OCI-M2 (cell line): ENCODE measurements at regions not wholly inside any gene's neighbourhood (a gene's known extent, or its start where the extent isn't known, plus 50 kb on each side); places are given as distances from the start of the nearest gene placed in this dataset.

Experiments used
- DNase-seq: peaks from one replicate; lab custom pipeline; 2025; ENCODE audit not compliant: unreplicated experiment; lab: John Stamatoyannopoulos, UW

DNA sequence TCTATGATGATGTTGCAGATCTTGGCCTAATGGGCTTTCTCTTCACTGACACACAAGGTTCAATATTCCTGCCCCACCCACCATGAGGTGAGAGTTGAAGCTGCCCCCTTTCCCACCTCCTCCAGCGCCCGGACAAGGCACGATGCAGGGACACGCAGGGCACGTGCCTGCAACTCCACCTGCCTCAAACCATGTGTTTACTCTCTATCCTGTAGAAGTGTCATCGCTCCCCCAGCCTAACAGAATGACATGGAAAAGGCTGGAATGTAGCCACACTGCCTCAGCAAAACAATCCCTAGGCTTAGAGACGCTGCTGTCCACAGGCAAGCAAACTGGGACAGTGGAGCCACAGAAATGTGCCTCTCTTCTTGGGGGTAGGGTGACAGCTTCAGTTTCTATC is 92.9 kb upstream of the SOD1 start:
- DNase-seq, result no peak

DNA sequence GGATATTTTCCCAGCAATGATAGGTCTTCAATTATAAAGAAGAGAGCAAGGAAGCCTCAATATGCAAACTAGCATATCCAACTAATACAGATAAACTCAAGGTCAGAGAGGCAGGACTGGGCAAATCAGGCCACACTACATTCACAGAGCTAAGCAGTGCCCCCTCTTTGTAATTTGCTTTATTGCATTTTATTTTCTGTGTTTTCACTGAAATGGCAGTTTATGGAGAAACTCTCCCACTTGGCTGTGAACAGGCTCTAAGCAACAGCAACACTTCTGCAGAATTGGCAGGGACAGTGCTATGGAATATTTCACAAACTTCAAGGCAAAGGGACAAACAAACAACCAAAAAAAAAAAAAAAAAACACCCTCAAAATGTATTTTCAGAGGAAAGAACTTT is 93.4 kb upstream of the SOD1 start:
- DNase-seq, result no peak

DNA sequence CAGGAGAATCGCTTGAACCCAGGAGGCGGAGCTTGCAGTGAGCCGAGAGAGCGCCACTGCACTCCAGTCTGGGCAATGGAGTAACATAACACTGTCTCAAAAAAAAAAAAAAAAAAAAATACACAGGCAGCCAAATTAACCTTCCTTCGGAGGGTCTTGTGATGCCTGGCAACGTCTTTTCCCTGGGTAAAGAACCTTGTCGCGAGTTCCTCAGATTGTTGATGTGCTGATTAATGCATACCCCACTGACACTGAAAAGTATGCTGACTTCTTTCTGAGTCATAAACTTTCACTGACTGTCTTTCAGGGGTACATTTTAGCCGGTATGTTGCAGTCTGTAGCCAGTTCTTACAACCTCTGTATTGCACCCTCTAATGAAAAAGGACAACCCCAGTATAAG is 95.1 kb upstream of the SOD1 start:
- DNase-seq, result no peak

DNA sequence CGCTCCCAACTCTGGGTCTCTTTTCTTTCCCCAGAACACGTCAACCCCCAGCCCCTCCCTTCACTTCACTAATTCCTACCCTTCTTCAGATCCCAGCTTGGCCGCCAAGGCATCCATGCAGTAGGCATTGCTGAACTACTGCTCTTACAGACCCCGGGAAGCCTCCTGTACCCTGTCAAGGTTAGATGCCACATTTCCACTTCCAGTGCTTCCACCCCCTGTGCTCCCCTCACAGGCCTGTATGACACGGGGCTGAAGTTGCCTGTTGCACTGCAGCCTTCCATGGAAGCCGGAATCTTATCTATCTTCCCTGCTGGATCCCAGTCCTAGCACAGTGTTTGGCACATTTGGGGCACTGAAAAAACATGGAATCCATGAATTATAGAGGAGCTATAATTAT is 99.0 kb upstream of the SOD1 start:
- no peak for DNase-seq

DNA sequence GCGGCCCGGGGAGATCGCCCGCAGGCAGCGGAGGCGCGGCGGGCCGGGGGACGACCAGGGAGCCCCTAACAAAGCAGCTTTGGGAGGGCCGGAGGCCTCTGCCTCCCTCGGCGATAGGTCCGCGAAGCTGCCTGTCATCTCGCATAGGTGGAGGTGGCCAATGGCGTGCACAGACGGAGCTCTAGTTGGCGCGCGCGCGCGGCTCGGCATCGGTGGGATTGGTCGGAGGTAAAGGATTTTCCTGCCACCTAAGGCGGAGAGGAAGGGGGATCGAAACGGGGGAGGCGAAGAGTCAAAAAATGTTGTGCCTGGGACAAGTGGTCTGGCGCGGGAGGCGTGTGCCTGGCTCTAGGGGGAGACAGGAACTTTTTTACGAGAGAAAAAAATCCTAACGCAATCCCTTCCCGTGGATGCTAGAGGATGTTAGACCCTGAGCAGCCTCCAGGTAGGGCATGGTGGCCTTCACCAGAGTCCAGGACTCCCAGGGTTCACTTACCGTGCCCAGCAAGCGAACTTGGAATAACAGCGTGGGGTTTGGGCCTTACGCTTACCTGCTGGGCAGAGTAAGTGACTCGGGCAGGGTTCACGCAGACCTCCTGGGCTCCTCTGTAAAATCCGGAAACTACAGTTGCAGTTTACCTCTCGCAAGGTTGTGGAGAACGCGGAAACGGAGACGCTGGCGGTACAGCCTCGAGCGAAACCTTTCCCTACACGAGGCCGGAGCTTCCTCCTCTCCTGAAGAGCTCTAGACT is 99.9 kb upstream of the SOD1 start:
- DNase-seq, result no peak

DNA sequence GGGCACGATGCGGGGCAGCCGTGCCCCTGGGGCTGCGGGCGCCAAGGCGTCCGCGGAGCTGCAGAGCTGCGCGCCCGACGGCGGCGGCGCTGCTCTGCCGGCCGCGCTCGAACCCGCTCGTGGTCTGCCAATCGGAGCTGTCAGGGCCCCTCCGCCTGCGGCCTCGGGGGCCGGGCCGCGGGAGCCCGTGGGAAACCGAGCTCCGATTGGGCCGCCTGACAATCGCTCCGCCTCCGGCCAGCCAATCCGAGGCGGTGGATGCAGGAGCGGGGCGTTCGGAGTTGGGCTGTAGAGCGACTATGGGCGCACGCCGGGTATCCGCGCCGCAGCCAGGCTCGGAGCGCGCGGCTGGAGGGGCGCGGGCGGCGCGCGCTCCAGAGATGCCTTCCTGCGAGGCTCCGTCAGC is 100.5 kb upstream of the SOD1 start:
- no peak for DNase-seq

DNA sequence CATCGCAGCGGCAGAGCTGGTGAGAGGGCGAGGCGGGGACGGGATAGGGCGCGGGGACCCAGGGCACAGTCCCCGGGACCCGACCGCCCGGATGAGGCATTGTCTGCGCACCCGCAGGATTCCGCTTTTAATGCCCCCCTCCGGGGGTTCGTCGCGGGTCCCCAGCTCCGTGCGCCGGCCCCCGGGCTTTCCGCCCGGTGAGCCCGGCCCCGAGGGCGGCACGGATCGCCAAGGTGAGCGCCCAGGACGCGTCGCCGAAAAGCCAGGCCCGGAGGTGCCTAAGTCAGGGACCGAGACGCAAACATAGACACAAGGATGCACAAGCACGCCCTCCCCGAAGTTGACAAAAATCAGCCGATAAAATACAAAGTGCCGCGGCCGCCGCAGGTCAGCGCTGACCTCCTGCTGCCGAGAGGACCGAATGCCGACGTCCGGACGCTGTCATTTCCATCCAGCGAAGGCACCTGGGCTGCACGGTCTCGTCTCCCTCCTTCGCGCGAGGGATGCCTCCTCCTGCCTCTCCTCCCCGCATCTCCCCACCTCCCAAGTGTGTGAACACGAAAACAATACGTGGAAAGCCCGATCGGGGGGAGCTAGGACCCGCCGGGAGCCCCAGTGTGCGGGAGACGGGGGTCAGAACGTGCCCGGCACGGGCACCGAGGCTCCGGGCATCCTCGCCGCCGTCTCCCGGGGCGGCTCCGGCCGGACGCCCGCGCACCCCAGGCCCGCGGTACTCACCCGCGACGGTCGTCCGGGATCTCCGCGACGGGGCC is 101.1 kb upstream of the SOD1 start:
- no peak for DNase-seq

DNA sequence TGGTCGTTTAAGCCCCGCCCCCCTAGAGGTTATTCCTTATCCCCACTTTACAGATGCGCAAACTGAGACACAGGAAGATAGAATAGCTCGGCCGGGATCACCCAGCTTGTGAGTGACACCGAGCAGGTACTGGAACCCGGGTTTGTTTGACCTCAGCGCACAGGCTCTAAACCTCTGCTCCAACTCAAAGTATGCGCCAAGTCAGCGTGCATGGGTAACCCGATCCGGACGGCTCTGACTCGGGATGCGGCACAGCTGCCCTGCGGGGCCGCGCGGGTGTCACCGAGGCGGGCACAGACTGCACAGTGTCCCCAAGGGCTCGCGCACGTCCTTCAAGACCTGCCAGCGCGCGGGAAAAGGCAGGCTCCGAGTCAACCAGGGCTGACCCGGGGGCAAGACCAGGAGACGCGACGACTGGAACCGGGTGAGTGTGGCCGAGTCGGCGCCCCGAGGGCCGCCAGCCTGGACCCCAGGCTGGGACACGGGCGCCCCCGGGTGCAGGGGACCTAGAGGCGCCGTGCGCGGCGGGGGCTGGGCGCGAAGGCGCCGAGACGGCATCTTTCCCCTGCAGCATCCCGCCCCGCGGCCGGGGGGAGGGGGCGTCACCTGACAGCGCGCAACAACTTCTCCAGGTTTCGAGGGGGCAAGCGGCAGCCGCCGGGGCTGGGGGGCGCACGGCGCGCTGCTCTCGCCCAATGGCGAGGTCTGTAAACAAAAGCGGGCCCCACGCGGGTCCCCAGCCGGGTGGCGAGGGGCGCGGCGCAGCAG is 101.9 kb upstream of the SOD1 start:
- no peak for DNase-seq

DNA sequence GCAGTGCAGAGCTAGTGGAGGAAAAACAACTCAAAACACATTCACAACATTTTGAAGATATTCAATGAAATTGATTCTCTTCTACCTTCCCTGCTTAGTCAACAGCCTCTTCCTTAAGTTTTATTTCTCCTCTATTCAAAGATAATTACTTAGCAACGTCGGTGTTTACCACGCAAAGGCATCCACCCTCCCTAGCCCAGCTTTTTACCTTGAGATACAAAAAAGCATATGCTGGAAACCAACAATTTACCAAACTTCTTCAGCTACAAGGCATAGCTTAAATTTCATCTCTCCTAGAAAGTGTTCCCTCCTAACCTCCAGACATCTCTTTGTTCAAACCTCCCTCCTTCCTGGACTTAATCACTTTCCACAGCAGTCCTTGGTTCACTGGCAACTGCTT is 102.8 kb upstream of the SOD1 start:
- no peak for DNase-seq

DNA sequence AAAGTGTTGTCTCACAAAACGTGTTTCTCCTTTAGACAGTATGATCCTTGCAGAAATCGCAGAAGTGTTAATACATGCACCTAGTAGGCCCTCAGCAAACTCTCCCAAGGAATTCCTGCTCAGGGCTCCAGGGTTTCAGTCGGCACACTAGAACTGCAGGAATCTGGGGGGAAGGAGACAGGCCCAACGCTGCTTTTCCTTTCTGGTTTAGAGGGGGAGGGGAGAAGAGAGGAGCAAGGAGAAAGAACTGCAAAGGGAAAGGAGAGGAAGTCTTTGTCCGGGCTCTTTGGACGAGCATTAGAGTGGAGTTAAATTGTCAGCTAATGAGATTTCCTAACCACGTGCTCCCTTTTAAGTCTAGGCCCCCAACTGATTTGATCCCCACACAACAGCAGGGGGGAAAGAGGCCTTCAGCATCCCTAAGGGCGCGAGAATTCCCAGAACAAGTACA is 103.7 kb upstream of the SOD1 start:
- no peak for DNase-seq

DNA sequence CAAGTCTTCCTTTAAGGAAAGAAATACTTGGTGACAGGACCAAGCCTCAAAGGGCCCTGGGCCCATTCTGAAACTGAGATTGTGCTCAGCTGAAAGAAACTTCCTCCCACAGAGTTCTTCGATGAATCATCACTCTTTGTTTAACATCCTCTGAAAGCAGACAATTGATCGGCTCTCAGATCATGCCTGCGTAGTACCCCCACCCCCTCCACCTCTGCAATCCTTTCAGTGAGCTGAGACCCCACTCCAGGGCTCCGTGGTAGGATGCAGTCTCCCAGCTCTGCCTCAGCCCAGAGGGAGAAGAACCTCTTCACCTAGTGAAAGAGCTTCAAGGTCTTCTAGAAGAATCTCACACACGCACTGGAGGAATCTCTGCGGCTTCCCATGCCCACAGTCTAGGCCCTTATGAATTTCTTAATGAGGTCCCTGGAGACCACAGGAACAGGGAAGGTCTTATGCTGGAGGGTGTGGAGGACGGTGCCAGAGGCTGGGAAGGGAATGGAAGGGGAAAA is 104.9 kb upstream of the SOD1 start:
- DNase-seq, result no peak

DNA sequence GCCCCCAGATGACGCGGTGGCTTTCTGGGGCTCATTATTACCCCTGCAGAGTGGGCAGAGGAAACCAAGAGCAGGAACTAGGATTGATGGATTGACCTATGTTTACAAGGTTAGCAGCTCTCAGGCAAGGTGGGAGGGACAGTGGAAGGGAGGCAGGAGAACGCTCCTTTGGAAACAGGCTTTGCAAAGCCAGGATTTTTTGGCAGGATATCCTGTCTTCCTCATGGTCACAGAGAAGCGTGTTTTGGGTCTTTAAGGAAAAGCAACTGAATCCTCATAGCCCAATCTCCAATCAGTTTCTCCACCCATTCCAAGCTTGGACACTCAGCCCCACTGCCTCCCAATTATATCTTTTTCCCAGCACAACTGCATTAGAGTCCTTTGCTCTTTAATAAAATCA is 105.6 kb upstream of the SOD1 start:
- DNase-seq, result no peak

DNA sequence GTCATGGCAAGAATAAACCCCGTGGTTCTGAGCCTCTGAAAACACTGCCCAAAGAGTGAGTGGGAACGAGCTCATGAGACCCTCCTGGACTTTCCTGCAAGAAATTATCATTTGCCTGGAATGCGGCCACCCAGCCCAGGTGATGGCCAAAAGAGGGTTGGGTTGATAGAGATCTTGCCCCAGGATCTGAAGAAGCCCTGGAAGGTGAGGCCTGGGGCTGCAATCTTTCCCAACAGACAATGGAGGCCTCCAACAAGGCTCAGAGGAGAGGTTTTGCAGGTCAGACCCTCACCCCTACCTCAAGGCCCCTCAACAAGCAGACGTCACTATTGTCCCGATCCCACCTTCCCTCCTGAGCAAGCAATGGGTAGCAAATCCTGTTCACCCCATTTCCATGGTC is 106.0 kb upstream of the SOD1 start:
- no peak for DNase-seq

DNA sequence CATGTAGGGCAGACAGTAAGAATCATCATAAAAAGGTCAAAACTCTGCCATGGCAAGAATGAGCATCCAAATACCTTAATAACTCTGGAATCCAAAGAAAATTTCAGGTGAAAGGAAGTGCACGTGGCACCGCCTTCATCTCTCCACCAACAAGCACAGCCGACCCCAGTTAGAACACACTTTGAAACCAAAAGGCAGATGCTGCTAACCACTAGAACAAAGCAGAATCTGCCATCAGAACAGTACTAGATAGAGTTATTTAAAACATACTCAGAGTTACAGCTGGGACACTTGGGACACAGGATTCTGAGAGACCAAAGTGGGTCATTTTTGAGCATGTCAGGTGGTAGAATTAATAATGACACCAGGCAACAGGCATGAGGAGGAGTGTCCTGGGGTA is 106.7 kb upstream of the SOD1 start:
- DNase-seq, result no peak

DNA sequence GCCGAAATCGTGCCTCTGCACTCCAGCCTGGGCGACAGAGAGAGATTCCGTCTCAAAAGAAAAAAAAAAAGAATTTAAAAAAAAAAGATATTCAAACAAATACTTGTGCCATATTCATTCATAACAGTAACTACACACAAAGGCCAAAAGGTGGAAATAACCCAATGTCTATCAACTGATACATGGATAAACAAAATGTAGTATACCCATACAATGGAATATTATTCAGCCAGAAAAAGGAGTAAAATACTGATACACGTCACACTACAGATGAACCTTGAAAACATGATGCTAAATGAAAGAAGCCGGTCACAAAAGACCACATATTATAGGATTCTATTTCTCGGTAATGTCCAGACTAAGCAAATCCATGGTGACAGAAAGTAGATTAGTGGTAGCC is 109.4 kb upstream of the SOD1 start:
- no peak for DNase-seq

DNA sequence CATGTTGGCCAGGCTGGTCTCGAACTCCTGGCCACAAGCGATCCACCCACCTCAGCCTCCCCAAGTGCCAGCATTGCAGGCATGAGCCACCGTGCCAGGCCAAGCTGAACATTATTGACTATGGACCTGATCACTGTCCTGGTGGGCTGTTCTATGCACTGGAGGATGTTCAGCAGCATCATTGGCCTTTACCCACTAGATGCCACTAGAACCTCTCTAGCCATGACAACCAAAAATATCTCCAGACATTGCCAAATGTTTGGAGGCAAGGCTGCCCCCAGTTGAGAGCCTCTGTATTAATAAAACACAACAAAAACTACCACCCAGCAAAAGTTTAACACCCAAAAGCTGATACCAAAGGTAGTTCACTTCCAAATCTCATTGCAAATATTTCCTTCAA is 110.8 kb upstream of the SOD1 start:
- no peak for DNase-seq

DNA sequence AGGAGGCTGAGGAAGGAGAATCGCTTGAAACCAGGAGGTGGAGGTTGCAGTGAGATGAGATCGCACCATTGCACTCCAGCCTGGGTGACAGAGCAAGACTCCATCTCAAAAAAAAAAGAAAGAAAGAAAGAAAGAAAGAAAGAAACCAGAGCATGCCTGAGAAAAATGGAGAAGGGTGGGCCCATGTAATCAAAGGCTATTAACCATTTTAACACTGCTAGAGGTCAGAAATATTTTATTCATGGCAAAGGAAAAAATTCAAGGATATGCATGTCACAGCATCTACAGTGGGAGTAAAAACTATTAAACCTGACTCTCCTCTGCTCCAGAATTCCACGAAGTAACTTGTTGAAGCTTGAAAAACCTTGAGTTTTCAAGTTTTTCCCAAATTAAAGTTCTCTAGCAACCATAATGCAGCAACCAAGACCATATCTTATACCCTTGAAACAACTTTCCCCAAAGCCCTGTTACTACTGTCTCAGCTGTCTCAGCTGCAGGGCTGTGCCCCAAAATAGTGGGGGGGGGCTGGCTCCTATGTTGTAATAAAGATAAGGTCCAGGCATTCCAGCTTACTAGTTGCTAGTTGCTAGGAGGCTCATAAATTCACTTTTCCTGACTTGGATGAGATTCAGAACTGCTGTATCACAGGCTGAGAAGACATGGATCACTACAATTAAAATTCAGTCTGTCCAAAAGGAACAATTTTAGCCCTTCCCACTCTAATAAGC is 112.9 kb upstream of the SOD1 start:
- no peak for DNase-seq

DNA sequence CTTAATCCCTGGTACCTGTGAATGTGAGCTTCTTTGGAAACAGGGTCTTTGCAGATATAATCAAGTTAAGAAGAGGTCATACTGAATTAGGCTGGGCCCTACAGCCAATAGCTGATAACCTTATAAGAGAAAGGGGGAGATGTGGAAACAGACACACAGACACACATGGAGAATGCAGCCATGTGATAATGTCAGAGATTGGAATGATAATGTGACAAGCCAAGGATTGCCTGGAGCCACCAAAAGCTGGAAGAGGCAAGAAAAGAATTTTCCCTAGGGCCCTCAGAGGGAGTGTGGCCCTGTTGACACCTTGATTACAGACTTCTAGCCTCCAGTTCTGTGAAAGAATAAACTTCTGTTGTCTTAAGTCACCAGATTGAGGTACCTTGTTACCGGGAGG is 114.5 kb upstream of the SOD1 start:
- DNase-seq, result no peak

DNA sequence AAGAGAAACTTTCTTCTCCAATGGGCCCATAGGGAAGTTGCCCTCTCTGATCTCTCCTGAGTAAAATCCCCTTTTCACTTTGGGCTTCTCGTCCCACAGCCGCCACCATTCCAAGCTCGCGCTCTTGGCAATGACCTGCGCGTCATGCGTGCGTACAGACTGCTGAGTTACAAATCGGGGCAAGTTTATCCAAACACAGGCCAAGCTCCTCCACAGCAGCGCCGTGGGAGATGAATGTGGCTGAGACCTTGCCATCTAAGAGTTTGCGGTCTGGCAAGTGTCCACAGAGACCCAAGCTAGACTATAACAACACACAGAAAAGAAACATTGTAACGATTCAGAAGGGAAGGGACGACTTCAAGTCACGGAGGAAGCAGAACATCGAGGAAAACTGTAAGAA is 116.3 kb upstream of the SOD1 start:
- no peak for DNase-seq

DNA sequence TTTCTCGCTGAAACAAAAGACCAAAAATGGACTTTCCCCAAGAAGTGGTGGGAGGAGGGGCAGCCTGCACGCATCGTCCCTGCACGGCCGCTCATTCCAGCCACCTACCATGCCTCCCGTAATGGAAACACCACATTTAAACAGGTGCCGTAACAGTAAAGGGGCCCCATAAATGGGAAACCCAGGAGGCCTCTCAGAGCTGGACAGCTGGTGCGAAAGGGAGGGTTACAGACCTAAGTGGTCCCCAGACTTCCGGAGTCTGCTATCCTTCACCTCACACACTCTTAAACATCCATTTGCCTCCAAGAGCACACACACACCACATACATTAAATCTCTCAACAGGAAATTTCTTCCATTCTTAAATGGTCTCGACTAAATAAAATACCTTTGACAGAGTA is 120.7 kb upstream of the SOD1 start:
- DNase-seq, result no peak
